ENCODE measurements at regions not wholly inside any gene's neighbourhood (a gene's known extent, or its start where the extent isn't known, plus 50 kb on each side); places are given as distances from the start of the nearest gene placed in this dataset.

DNA sequence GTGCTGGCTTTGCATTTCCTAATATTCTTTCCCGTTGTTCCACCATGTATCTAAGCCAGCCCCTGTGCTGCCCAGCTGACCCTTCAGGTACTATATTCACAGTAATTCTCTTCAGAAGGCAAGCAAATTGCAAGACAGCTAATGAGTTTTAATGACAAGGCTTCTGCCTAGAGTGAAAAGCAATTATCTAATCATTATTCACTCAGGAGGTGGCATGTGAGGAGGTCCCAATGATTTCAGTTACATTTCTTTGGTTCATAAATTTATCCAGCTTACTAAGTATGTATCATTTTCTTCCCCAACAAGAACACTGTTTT lies 123.0 kb downstream of the RASGEF1B start:
- TF ChIP-seq, protein P1, sequence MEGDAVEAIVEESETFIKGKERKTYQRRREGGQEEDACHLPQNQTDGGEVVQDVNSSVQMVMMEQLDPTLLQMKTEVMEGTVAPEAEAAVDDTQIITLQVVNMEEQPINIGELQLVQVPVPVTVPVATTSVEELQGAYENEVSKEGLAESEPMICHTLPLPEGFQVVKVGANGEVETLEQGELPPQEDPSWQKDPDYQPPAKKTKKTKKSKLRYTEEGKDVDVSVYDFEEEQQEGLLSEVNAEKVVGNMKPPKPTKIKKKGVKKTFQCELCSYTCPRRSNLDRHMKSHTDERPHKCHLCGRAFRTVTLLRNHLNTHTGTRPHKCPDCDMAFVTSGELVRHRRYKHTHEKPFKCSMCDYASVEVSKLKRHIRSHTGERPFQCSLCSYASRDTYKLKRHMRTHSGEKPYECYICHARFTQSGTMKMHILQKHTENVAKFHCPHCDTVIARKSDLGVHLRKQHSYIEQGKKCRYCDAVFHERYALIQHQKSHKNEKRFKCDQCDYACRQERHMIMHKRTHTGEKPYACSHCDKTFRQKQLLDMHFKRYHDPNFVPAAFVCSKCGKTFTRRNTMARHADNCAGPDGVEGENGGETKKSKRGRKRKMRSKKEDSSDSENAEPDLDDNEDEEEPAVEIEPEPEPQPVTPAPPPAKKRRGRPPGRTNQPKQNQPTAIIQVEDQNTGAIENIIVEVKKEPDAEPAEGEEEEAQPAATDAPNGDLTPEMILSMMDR (IDR thresholded peaks at IDR 0.05), result no peak
- TF ChIP-seq POLR2A (IDR thresholded peaks at IDR 0.05), result no peak
